ENCODE measurements at regions not wholly inside any gene's neighbourhood (a gene's known extent, or its start where the extent isn't known, plus 50 kb on each side); places are given as distances from the start of the nearest gene placed in this dataset.

- no peak for TF ChIP-seq EZH2 (IDR thresholded peaks at IDR 0.05; ENCODE audit: insufficient read depth, poor library complexity, severe bottlenecking)
- no peak for TF ChIP-seq EZH2phosphoT487 (IDR thresholded peaks at IDR 0.05; ENCODE audit: insufficient read depth, low read depth)
Measured at GRCh38 chr3:39644176-39644575, 165.2 kb upstream of the MYRIP start.
